CD4-positive, alpha-beta T cell (primary cell): ENCODE measurements at regions not wholly inside any gene's neighbourhood (a gene's known extent, or its start where the extent isn't known, plus 50 kb on each side); places are given as distances from the start of the nearest gene placed in this dataset.

Source experiments
- ATAC-seq: fragments of 200-7000 bp; cut with Tn5 transposase; one replicate; pipeline ENCODE4 v1.10.0; 2022; ENCODE audit warnings: mild to moderate bottlenecking; ENCODE audit not compliant: poor library complexity
- CTCF ChIA-PET: fragments of 350-600 bp; sonication (Branson Sonifier 250); formaldehyde crosslinking; loops from one replicate; lab custom pipeline; 2021; ENCODE audit warnings: antibody characterized with exemption, inconsistent platforms; lab: Charles Lee
- POLR2A ChIA-PET: fragments of 350-600 bp; sonication (Branson Sonifier 250); formaldehyde crosslinking; loops from one replicate; lab custom pipeline; 2021; ENCODE audit warnings: antibody characterized with exemption, inconsistent platforms; lab: Charles Lee
- DNase-seq, 14 experiments: peaks; one replicate each; pipeline ENCODE4 v3.0.0-alpha.2; 2013 to 2020; ENCODE audit warnings: mixed read lengths in 2 of 14
- H3K27ac ChIP-seq, 2 donors: one replicate each; pipeline versions ENCODE4 v1.5.1 to v1.7.0; 2013; ENCODE audit warnings: low read length in 2 of 2, low read depth in 1 of 2, mild to moderate bottlenecking in 1 of 2
- H3K27me3 ChIP-seq, 2 experiments: 1 replicate in 1 of 2; 2 replicates in 1 of 2; pipeline versions ENCODE4 v1.6.1 to v1.7.0; 2013; ENCODE audit warnings: low read length in 2 of 2, control low read depth in 1 of 2, mild to moderate bottlenecking in 1 of 2, moderate library complexity in 1 of 2; ENCODE audit not compliant: insufficient read depth in 2 of 2, control insufficient read depth in 1 of 2
- H3K36me3 ChIP-seq: one replicate; pipeline ENCODE4 v1.6.1; 2013; ENCODE audit warnings: low read length, control low read depth; ENCODE audit not compliant: insufficient read depth
- H3K4me1 ChIP-seq: one replicate; pipeline ENCODE4 v1.6.1; 2013; ENCODE audit warnings: low read length, control low read depth; ENCODE audit not compliant: insufficient read depth
- H3K4me3 ChIP-seq: one replicate; pipeline ENCODE4 v1.5.1; 2013; ENCODE audit warnings: mild to moderate bottlenecking, low read length, moderate library complexity
- H3K9me3 ChIP-seq, 2 experiments: 1 replicate in 1 of 2; 2 replicates in 1 of 2; pipeline versions ENCODE4 v1.6.1 to v1.7.0; 2013; ENCODE audit warnings: low read length in 2 of 2, mild to moderate bottlenecking in 2 of 2, control low read depth in 1 of 2, moderate library complexity in 1 of 2; ENCODE audit not compliant: control insufficient read depth in 1 of 2, insufficient read depth in 1 of 2
- H3K27ac Mint-ChIP-seq: one replicate; pipeline ENCODE4 v1.8.0; 2020; ENCODE audit warnings: mixed read lengths
- H3K27me3 Mint-ChIP-seq: one replicate; pipeline ENCODE4 v1.8.0; 2021; ENCODE audit warnings: mixed read lengths
- H3K36me3 Mint-ChIP-seq: one replicate; pipeline ENCODE4 v1.8.0; 2021; ENCODE audit warnings: low read depth, mixed read lengths
- H3K4me1 Mint-ChIP-seq: one replicate; pipeline ENCODE4 v1.8.0; 2021; ENCODE audit warnings: low read depth, mixed read lengths
- H3K4me3 Mint-ChIP-seq: one replicate; pipeline ENCODE4 v1.8.0; 2020; ENCODE audit warnings: mild to moderate bottlenecking, mixed read lengths
- H3K9me3 Mint-ChIP-seq: one replicate; pipeline ENCODE4 v1.8.0; 2020; ENCODE audit warnings: mixed read lengths
- CTCF ChIP-seq: fragments of 200-600 bp; IDR thresholded peaks from one replicate; pipeline ENCODE4 v1.8.0; 2022; ENCODE audit warnings: antibody characterized with exemption, mild to moderate bottlenecking
- intact Hi-C, 2 experiments: fragments of 100-400 bp; cut with DNase I in 1 of 2; cut with micrococcal nuclease in 1 of 2; formaldehyde crosslinking; loops; one replicate each; pipeline versions ENCODE4 v1.15.1 to v1.9.0; 2023 to 2025; cut with DNase I, micrococcal nuclease

GRCh38 chr21:15174923-15175322 is 110.1 kb upstream of the NRIP1 start:
- Histone ChIP-seq H3K4me3 (no peak overlapping the region), H3K27ac (no peak overlapping the region), H3K27me3 (no peaks in the 10 kb centered on the region), H3K4me1 (no peaks in the 10 kb centered on the region), H3K9me3 (no peaks in the 10 kb centered on the region), H3K36me3 (no peaks in the 10 kb centered on the region)
- Mint-ChIP-seq H3K27me3 (peaks cover 4% of the 10 kb centered on the region), H3K4me1 (peaks cover 11% of the 10 kb centered on the region), H3K9me3 (no peaks in the 10 kb centered on the region), H3K27ac (no peak overlapping the region), H3K4me3 (no peak overlapping the region), H3K36me3 (no peaks in the 10 kb centered on the region)
- intact Hi-C loops, result no loop called here
- no peak for DNase-seq
- TF ChIP-seq CTCF, result no peak
- POLR2A ChIA-PET, result no interaction called here
- ATAC-seq, result no peak
- CTCF ChIA-PET, result no interaction called here

- no peak overlapping the region for H3K27ac ChIP-seq
- Mint-ChIP-seq H3K4me3 (no peak overlapping the region), H3K27me3 (peaks cover 6% of the 10 kb centered on the region), H3K27ac (no peak overlapping the region), H3K4me1 (no peaks in the 10 kb centered on the region), H3K36me3 (no peaks in the 10 kb centered on the region), H3K9me3 (no peaks in the 10 kb centered on the region)
- ChIA-PET POLR2A (no interaction called here), CTCF (no interaction called here)
- intact Hi-C loops, result no loop called here
- TF ChIP-seq CTCF, result no peak
- H3K9me3 ChIP-seq, result no peaks in the 10 kb centered on the region
- DNase-seq (no peak), ATAC-seq (no peak)
- no peaks in the 10 kb centered on the region for H3K36me3 ChIP-seq
- no peaks in the 10 kb centered on the region for H3K4me1 ChIP-seq
- H3K4me3 ChIP-seq, result no peak overlapping the region
- no peaks in the 10 kb centered on the region for H3K27me3 ChIP-seq
Measured at GRCh38 chr21:15182731-15183130, 117.9 kb upstream of the NRIP1 start.

GRCh38 chr21:15183813-15184257 is 119.0 kb upstream of the NRIP1 start:
- ATAC-seq (no peak), DNase-seq (no peak)
- H3K4me3 Mint-ChIP-seq, result no peak overlapping the region
- ChIA-PET POLR2A (no interaction called here), CTCF (no interaction called here)
- Histone ChIP-seq H3K9me3 (no peaks in the 10 kb centered on the region), H3K27ac (no peak overlapping the region), H3K4me1 (no peaks in the 10 kb centered on the region), H3K27me3 (no peaks in the 10 kb centered on the region), H3K4me3 (no peak overlapping the region), H3K36me3 (no peaks in the 10 kb centered on the region)
- intact Hi-C loops, result no loop called here
- no peak for TF ChIP-seq CTCF
- H3K4me1 Mint-ChIP-seq, result no peaks in the 10 kb centered on the region
- peaks cover 6% of the 10 kb centered on the region for H3K27me3 Mint-ChIP-seq
- no peaks in the 10 kb centered on the region for H3K36me3 Mint-ChIP-seq
- H3K27ac Mint-ChIP-seq, result no peak overlapping the region
- H3K9me3 Mint-ChIP-seq, result no peaks in the 10 kb centered on the region
